Activated naive CD4-positive, alpha-beta T cell treated with anti-CD3 and anti-CD28 coated beads, Interleukin-2, amount 10 ng/mL, durations not matched to agents 7 days and 5 days (primary cell): ENCODE measurements at regions not wholly inside any gene's neighbourhood (a gene's known extent, or its start where the extent isn't known, plus 50 kb on each side); places are given as distances from the start of the nearest gene placed in this dataset.

Experiments used
- CTCF ChIA-PET: fragments of 350-600 bp; sonication (Branson Sonifier 250); formaldehyde crosslinking; loops from one replicate; lab custom pipeline; 2021; ENCODE audit warnings: antibody characterized with exemption; lab: Charles Lee
- DNase-seq: peaks from one replicate; pipeline ENCODE4 v3.0.0-alpha.2; 2020
- H3K27ac Mint-ChIP-seq: one replicate; pipeline ENCODE4 v1.8.0; 2021; ENCODE audit warnings: mild to moderate bottlenecking, moderate library complexity, mixed read lengths
- H3K27me3 Mint-ChIP-seq: one replicate; pipeline ENCODE4 v1.8.0; 2021; ENCODE audit warnings: mild to moderate bottlenecking, mixed read lengths
- H3K36me3 Mint-ChIP-seq: one replicate; pipeline ENCODE4 v1.8.0; 2021; ENCODE audit warnings: mixed read lengths
- H3K4me1 Mint-ChIP-seq: one replicate; pipeline ENCODE4 v1.8.0; 2021; ENCODE audit warnings: mixed read lengths
- H3K4me3 Mint-ChIP-seq: one replicate; pipeline ENCODE4 v1.8.0; 2021; ENCODE audit warnings: mild to moderate bottlenecking, moderate library complexity, mixed read lengths
- H3K9me3 Mint-ChIP-seq: one replicate; pipeline ENCODE4 v1.8.0; 2021; ENCODE audit warnings: mixed read lengths

DNA sequence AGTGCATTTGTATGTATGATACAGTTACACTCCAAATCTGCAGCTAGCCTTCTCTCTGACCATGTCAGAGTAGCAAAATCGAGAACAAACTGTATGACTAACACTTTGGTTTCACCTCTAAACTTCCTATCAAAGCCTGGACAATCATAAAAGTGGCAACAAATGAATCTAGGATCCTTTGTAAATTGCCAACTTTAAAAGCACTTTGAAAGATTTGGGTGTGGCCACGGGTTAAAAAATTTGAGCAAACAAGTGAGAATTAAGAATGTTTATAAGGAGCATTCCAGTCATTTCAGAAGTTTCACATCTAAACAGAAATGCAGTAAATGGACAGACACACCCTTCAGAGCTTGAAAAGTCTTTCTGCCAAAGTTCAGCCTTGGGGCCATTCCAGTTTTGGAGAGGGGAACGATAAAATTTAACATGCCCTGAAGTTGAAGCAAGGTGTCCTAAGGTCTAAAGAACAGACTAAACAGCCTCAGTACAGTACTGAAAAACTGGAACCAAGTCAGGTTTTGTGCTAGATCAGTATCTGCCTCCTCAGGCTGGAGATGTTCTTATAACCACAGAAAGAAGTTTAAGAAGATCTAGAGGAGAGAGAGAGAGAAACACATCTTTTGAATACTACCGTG, 181.9 kb upstream of the BDNF start:
- DNase-seq: no peak
- Mint-ChIP-seq H3K4me3 (no peak overlapping the region), H3K36me3 (no peaks in the 10 kb centered on the region), H3K4me1 (no peaks in the 10 kb centered on the region), H3K27ac (no peak overlapping the region), H3K27me3 (no peaks in the 10 kb centered on the region), H3K9me3 (no peaks in the 10 kb centered on the region)
- CTCF ChIA-PET: no interaction called here

DNA sequence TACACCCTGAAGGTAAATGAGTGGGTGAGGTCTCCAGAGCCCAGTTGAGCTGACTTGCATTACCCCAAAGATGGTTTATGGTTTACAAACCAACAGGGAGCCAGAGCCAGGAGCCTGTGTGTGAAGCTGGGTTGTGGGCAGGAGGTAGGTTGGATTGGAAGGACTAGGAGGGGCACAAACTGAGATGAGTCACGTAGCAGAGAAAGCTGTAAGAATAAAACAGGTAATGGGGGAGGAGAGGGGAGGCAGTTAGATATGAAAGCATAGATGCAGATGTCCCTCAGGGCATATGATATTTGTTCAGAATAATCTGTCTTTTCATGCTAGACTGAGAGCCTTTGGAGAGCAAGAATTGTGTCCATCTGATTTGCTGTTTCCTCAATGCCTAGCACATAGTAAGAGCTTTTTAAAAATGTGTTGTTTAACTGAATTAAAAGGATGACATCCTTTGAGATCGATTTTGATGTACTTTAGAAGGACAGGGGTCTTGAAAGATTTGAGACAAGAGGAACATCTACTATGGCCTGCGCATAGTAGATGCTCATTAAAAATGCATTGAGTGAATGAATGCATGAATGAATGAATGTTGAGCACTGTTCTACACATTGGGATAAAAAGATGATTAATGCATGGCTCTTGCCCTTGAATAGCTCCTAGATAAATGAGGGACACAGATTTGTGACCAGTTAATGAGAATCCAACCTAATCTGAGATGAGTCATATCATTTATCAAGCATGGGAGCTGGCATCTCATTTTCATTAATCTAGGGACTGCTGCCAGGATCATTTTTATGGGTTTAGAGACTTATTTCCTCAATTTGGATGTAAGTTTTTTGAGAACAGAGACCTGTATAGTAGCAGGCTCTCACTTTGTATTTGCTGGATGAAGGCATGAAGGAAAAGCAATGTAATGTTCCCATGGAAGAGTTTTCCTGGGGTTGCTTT, 175.8 kb upstream of the BDNF start:
- Mint-ChIP-seq H3K4me3 (no peak overlapping the region), H3K36me3 (no peaks in the 10 kb centered on the region), H3K9me3 (peaks cover 2% of the 10 kb centered on the region), H3K4me1 (no peaks in the 10 kb centered on the region), H3K27me3 (no peaks in the 10 kb centered on the region), H3K27ac (no peak overlapping the region)
- DNase-seq: no peak
- CTCF ChIA-PET: interaction anchor here (1.2 kb wide), 1 partner anchor 19 kb away, joined by 3 read pairs; no protein-coding TSS in a partner anchor

DNA sequence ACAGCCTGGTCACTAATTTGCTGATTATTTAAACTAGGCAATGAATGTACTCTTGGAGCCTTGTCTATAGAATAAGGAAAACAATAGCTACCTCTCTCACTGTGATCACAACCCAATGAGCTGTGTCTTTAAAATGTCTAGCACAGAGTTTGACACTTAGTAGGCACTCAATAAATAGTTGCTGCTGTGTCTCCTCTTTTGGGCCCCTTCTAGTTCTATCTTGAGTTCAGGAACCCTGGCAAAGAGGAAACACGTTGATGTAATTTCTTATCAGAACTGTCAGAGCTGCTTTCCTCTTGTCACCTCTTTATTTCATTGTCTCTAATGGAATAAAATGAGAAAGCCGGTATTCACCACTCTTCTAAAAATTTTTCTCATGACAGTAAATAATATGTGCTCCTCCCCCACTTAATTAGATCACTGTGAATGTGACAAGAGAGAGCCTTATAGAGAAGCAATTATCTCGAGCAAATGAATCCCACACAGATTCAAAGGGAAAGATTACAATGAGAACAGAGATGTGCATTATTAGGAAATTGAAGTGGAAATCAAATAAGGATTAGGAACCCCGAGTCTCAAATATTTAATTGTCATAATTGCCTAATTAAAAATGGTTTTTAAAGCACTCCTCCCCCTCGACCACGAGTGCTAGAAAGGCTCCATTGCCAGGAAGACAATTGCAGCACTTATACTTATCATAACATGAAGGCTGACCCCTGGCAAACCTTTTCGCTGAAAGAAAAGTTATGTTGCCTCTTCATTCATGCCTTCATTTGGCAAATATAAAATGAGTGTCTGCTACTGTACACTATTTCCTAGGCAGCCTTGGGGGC, 175.0 kb upstream of the BDNF start:
- Mint-ChIP-seq H3K36me3 (no peaks in the 10 kb centered on the region), H3K4me3 (no peak overlapping the region), H3K27ac (no peak overlapping the region), H3K4me1 (no peaks in the 10 kb centered on the region), H3K9me3 (peaks cover 2% of the 10 kb centered on the region), H3K27me3 (no peaks in the 10 kb centered on the region)
- no peak for DNase-seq
- CTCF ChIA-PET: interaction anchor here (1.2 kb wide), 1 partner anchor 18 kb away, joined by 3 read pairs; no protein-coding TSS in a partner anchor

DNA sequence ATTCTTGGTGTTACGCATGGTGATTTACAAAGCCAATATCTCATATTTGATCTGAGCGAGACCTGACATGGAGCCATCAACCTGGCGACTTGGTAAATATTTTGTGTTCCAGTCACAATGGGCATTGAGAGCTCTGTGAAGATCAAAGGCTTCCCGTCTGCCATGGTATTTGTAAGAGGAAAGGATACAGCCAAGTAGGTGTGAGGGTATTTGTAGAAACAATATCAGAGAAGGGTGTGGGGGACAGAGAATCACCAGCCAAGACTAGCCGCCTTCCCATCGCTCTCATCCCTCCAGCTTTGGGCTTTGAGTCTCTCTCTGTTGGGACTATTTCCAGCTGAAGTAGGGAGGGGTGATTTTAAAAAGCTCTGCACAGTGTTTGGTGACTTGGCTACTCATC, 173.4 kb upstream of the BDNF start:
- Mint-ChIP-seq H3K9me3 (peaks cover 2% of the 10 kb centered on the region), H3K4me3 (no peak overlapping the region), H3K4me1 (no peaks in the 10 kb centered on the region), H3K27ac (no peak overlapping the region), H3K36me3 (no peaks in the 10 kb centered on the region), H3K27me3 (peaks cover 4% of the 10 kb centered on the region)
- CTCF ChIA-PET: no interaction called here
- no peak for DNase-seq

DNA sequence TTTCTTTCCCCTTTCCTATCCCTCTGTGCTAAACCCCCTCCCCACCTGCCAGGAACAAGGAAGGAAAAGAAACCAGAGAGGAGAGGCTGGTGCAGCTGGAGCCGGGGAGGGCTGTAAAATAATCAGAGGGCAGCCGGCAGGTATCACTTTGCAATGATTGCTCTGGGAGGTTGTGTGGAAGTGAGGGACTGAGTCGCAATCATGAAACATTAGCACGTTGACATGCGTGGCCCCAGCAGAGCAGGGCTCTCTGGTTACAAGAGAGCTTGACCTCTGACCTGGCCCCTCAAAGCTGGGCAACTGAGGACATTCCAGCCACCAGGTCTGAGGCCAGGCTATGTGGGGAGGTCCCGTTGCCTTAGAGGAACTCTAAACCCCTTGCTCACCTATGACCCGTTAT, 170.8 kb upstream of the BDNF start:
- H3K4me3 Mint-ChIP-seq: no peak overlapping the region
- peaks cover 4% of the 10 kb centered on the region for H3K27me3 Mint-ChIP-seq
- H3K27ac Mint-ChIP-seq: no peak overlapping the region
- DNase-seq: no peak
- no peaks in the 10 kb centered on the region for H3K9me3 Mint-ChIP-seq
- no peaks in the 10 kb centered on the region for H3K36me3 Mint-ChIP-seq
- CTCF ChIA-PET: no interaction called here
- no peaks in the 10 kb centered on the region for H3K4me1 Mint-ChIP-seq

DNA sequence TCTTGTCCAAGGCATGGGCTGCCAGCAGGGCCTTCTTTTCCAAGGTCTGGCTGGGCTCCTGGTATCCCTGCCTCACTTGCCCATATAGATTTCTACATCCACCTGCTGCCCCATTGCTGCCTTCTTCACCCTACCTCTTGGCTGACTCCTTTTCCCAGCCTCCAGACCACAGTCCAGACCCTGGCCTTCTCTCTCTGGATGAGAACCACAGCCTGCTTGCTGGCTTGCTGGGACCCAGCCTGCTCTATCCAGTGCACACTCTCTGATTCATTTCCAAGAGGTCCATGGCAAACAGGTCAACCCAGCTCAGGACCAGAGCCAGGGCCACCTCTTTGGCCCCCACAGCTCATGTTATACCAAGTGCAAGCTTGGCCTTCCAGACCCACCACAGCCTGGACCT, 169.4 kb upstream of the BDNF start:
- Mint-ChIP-seq H3K36me3 (no peaks in the 10 kb centered on the region), H3K4me1 (no peaks in the 10 kb centered on the region), H3K4me3 (no peak overlapping the region), H3K9me3 (no peaks in the 10 kb centered on the region), H3K27ac (no peak overlapping the region), H3K27me3 (peaks cover 4% of the 10 kb centered on the region)
- no peak for DNase-seq
- CTCF ChIA-PET: no interaction called here

DNA sequence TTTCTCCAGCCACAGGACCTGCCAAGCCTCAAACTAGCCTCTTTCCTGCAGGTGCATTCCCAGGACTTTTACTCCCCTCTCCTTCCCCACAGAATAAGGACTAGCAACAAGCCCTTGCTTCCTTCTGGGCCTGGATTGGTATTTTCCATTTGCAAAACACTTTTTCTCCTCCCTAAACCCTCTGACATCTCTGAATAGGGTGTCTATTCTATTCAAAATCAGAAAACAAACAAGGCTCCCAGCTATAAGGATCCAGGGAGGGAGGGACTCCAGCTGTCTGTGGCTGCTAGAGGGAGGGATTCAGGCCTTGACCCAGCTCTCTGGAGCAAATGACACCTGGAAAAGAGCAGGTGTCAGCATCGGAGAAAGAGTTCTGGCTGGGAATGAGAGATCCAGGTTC, 168.5 kb upstream of the BDNF start:
- Mint-ChIP-seq H3K4me3 (no peak overlapping the region), H3K9me3 (no peaks in the 10 kb centered on the region), H3K4me1 (no peaks in the 10 kb centered on the region), H3K36me3 (no peaks in the 10 kb centered on the region), H3K27me3 (peaks cover 4% of the 10 kb centered on the region), H3K27ac (no peak overlapping the region)
- DNase-seq: no peak
- CTCF ChIA-PET: no interaction called here

DNA sequence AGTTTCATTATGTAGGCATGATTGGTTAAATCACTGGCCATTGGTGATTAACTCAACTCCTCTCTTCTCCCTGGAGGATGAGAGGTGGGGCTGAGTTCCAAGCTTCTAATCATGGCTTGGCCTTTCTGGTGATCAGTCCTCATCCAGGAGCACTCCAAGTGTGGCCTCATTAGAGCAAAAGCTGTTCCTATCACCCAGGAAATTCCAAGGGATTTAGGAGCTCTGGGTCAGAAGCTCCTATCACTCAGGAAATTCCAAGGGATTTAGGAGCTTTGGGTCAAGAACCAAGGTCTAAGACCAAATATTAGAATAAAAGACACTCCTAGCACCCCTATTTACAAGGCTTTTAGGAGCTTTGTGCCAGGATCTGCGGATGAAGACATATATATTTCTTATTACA, 168.0 kb upstream of the BDNF start:
- H3K36me3 Mint-ChIP-seq: no peaks in the 10 kb centered on the region
- H3K4me1 Mint-ChIP-seq: no peaks in the 10 kb centered on the region
- H3K9me3 Mint-ChIP-seq: no peaks in the 10 kb centered on the region
- no peak for DNase-seq
- H3K27me3 Mint-ChIP-seq: peaks cover 4% of the 10 kb centered on the region
- CTCF ChIA-PET: no interaction called here
- H3K4me3 Mint-ChIP-seq: no peak overlapping the region
- H3K27ac Mint-ChIP-seq: no peak overlapping the region

DNA sequence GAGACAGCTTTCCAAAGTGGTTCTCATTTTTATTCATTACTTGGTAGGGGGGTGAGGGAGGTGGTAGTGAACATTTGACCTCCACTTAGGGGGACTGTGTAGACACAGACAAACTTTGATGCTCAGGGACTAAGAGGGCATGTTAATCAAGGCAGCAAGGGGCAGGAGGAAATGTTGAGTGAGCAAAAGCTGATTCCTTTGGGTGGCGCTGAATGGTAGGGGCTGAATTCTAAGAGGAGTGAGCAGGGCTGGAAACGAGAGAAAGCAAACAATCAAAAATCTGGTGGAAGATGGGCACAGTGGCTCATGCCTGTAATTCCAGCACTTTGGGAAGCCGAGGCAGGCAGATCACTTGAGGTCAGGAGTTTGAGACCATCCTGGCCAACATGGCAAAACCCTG, 164.8 kb upstream of the BDNF start:
- H3K4me1 Mint-ChIP-seq: no peaks in the 10 kb centered on the region

DNA sequence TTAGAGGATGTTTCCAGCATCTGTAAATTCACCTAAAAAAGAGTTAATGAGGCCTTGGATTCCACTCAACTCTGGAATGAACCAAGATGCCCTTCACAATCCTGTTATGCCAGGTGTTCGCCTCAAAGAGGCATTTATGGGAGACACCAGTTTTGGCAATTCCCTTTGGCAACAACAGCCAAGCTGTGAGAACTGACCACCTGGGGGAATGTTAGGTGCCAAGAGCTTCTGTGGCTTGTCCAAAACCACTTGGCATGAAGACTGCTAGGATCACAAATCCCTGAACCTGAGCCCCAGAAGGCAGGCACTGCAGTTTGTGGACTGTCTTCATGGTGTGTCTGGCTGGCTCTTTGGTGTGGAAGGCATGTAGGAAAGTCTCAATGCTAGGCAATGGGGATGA, 164.4 kb upstream of the BDNF start:
- H3K4me1 Mint-ChIP-seq: no peaks in the 10 kb centered on the region
- H3K27ac Mint-ChIP-seq: no peak overlapping the region
- no peaks in the 10 kb centered on the region for H3K9me3 Mint-ChIP-seq
- no peak overlapping the region for H3K4me3 Mint-ChIP-seq
- H3K36me3 Mint-ChIP-seq: no peaks in the 10 kb centered on the region
- DNase-seq: no peak
- CTCF ChIA-PET: no interaction called here
- H3K27me3 Mint-ChIP-seq: peaks cover 1% of the 10 kb centered on the region

More for the DNA sequence above, 164.8 kb upstream of the BDNF start:
- peaks cover 4% of the 10 kb centered on the region for H3K27me3 Mint-ChIP-seq
- CTCF ChIA-PET: no interaction called here
- H3K36me3 Mint-ChIP-seq: no peaks in the 10 kb centered on the region
- H3K4me3 Mint-ChIP-seq: no peak overlapping the region
- H3K9me3 Mint-ChIP-seq: no peaks in the 10 kb centered on the region
- no peak for DNase-seq
- H3K27ac Mint-ChIP-seq: no peak overlapping the region

DNA sequence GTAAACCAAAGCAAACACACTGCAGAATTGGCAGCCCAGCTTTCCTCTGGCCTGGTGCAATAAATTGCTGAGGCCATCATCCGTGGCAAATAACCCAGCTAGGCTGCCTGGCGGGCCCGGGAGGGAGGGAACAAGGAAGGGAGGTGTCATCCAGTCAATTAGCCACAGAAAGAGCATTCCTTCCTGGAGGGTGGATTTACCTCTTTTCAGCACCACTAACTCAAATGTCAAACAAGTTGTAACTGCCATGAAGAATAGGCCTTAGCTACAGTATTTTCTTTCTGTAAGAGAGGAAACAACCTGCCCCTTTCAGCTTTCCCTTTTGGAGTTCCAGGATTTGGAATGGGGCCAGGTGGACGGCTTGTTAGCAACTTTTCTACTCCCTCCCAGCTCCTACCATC, 163.8 kb upstream of the BDNF start:
- no peak for DNase-seq
- Mint-ChIP-seq H3K36me3 (no peaks in the 10 kb centered on the region), H3K4me3 (no peak overlapping the region), H3K4me1 (no peaks in the 10 kb centered on the region), H3K27ac (no peak overlapping the region), H3K9me3 (no peaks in the 10 kb centered on the region), H3K27me3 (no peaks in the 10 kb centered on the region)
- CTCF ChIA-PET: no interaction called here

DNA sequence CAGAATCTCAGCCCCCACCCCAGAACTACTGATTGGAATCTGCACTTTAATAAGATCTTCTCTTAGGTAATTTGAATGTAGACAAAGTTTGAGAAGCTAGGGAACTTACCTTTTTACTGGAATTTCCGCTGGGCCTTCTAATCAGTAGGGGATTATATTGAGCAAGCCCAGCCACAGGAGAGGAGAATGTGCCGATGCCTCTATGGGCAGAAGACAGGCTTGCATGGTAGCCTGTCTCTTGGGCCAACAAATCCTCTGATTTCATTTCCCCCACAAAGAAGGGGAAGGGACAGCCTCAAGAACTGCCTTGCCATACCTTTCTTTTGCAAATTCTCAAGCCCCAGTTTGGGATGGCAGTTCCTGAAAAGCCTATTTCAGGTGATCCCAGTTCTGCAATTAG, 163.4 kb upstream of the BDNF start:
- H3K4me1 Mint-ChIP-seq: no peaks in the 10 kb centered on the region
- no peaks in the 10 kb centered on the region for H3K36me3 Mint-ChIP-seq
- no peak for DNase-seq
- H3K27me3 Mint-ChIP-seq: no peaks in the 10 kb centered on the region
- no peak overlapping the region for H3K27ac Mint-ChIP-seq
- H3K4me3 Mint-ChIP-seq: no peak overlapping the region
- no peaks in the 10 kb centered on the region for H3K9me3 Mint-ChIP-seq
- CTCF ChIA-PET: no interaction called here

DNA sequence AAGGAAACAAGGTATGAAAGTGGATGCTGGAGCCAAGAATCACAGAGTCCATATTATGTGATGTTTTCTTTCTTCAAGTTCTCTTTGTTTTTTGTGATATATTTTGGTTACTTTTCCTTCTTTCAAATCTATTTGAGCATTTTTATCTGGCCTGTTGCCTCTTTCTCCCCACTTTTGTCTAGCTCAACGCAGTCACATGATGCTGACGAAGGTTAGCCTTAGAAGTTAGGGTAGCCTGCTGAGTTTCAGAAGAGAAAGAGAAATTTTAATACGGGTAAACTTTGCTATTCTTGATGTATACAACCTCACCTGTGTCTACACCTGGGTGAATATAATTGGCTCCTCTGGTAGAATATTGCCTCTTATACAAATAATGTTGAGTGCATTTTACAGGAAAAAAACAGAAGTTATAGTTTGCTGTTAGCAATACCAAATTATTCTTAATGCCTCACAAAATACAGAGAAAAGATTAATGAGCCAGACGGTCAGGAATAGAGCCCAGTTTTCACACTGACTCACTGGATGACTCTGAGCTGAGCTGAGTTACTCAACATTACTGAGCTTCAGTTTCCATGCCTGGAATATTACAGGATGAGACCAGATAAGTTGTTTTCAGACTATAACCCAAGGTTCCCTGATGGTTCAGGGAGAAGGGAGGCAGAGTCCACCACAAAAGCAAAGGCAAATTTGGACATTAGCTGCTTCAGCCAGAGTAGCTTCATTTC, 161.6 kb upstream of the BDNF start:
- Mint-ChIP-seq H3K4me3 (no peak overlapping the region), H3K27me3 (no peaks in the 10 kb centered on the region), H3K9me3 (no peaks in the 10 kb centered on the region), H3K36me3 (no peaks in the 10 kb centered on the region), H3K27ac (no peak overlapping the region), H3K4me1 (no peaks in the 10 kb centered on the region)
- CTCF ChIA-PET: no interaction called here
- no peak for DNase-seq

DNA sequence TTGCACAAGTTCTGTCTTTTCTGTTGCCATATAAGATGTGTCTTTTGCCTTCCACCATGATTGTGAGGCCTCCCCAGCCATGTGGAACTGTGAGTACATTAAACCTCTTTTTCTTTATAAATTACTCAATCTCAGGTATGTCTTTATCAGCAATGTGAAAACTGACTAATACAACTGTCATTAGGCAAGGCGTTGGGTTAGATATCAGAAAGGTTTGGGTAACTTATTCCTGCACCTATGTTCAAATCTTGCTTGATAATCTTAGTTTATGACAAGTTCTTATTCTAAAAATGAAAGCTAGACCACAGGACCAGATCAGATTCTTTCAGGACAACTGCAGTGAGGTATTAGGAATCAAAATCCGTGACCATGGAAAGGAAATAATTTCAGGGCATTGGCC, 160.6 kb upstream of the BDNF start:
- H3K27me3 Mint-ChIP-seq: no peaks in the 10 kb centered on the region
- CTCF ChIA-PET: no interaction called here
- H3K4me3 Mint-ChIP-seq: no peak overlapping the region
- no peak for DNase-seq
- H3K9me3 Mint-ChIP-seq: no peaks in the 10 kb centered on the region
- no peak overlapping the region for H3K27ac Mint-ChIP-seq
- no peaks in the 10 kb centered on the region for H3K36me3 Mint-ChIP-seq
- no peaks in the 10 kb centered on the region for H3K4me1 Mint-ChIP-seq
